HG03378 (cell line): ENCODE measurements at regions not wholly inside any gene's neighbourhood (a gene's known extent, or its start where the extent isn't known, plus 50 kb on each side); places are given as distances from the start of the nearest gene placed in this dataset.
"Not testable (repeated sequence)": the region's sequence is repeated elsewhere in the genome, so short reads cannot be mapped to it uniquely, and the experiment has no call there.

Experiments
- ATAC-seq: cut with Tn5 transposase; IDR thresholded peaks from one replicate; pipeline ENCODE4 v1.9.1; 2021; ENCODE audit warnings: mild to moderate bottlenecking, moderate library complexity; ENCODE audit not compliant: unreplicated experiment

DNA sequence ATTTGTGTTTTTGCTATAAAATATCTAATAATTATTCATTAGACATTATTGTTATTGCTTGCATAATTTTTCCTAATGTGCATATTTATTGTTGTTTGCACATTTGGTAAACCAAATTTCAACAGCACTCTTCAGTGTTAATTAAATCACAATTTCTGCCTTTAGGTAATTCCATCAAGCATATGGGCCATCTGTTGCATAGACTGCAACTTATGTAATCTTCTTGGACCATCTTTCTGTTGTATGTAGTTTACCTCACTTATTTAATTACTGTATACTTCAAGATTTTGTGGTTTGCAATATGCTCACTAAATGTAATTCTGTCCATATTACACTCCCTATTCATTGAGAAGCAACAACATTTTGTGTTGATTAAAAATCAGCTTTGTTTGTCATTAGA is 1360.1 kb downstream of the REEP3 start:
- no peak for ATAC-seq

DNA sequence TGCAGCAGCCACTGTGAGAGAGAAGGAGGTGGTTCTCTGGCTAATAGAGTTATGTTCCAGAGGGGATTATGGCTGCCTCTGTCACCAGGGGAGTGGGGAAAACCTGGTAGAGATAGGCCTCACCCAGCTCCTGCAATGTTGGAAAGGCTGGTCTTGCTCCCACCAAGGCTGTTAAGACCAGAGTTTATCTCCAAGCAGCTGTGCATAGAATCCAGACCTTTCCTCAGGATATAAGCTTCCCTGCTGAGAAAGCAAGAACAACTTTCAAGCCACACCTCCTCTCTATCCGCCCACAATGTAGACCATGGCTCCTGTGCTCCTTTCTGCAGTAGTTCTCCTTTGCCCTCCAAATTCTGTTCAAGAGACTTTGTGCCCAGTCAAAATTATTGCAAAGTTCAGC is 1375.4 kb downstream of the REEP3 start:
- ATAC-seq, result no peak

DNA sequence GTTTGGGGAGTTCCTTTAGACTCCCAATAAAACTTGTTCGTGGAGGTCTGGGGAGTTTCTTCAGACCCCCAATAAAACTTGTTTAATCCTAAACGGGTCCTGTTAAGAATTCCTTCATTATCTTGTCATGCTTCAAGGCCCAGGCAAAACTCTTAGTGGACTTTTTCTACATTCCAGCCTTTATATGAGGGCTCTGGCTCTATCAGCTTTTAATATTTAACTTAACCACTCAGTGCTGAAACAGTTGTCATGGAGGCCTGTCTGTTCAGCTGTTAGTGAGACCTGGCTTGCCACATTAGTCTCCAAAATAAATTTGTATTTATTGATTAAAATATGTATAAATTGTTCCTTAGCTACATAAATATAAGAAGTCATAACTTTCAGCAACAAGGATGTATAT is 1385.1 kb downstream of the REEP3 start:
- not testable (repeated sequence) for ATAC-seq

DNA sequence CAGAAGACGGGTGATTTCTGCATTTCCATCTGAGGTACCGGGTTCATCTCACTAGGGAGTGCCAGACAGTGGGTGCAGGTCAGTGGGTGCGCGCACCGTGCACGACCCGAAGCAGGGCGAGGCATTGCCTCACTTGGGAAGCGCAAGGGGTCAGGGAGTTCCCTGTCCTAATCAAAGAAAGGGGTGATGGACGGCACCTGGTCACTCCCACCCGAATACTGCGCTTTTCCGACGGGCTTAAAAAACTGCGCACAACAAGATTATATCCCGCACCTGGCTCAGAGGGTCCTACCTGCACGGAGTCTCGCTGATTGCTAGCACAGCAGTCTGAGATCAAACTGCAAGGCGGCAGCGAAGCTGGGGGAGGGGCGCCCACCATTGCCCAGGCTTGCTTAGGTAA is 1403.1 kb downstream of the REEP3 start:
- not testable (repeated sequence) for ATAC-seq

DNA sequence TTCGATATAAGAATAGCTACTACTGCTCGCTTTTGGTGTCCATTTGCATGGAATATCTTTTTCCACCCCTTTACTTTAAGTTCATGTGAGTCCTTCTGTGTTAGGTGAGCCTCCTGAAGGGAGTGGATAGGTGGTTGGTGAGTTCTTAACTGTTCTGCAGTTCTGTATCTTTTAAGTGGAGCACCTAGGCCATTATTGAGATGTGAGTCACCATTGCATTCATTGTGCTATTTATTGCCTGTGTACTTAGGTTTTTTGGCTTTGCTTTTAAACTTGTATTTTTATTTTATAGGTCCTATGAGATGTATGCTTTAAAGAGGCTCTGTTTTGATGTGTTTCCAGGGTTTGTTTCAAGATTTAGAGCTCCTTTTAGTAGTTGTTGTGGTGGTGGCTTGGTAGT is 1430.8 kb downstream of the REEP3 start:
- ATAC-seq, result no peak

DNA sequence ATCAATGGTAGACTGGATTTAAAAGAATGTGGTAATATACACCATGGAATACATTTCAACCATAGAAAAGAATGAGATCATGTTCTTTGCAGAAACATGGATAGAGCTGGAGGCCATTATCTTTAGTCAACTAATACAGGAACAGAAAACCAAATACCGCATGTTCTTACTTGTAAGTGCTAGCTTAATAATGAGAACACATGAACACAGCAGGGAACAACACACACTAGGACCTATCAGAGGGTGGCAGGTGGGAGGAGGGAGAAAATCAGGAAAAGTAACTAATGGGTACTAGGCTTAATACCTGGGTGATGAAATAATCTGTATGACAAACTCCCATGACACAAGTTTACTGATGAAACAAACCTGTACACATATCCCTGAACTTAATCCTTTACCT is 1435.2 kb downstream of the REEP3 start:
- ATAC-seq, result no peak

DNA sequence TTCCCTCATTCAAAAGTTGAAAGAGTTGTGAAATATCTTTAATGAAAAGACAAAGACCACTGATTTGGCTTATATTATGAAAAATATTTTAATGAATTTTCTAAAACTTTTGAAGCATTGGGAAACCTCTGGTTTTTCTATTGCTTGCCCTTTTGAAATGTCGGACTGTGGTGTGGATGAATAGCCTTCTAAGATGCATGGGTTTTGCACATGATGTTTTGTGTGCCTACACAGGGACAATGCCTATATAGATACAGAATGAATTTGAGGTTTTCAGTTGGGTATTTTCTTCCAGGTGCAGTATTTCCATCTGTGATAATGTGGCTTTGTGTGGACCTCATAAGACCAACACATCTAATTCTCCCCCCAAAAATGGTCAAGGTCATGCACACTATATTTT is 1437.9 kb downstream of the REEP3 start:
- no peak for ATAC-seq

DNA sequence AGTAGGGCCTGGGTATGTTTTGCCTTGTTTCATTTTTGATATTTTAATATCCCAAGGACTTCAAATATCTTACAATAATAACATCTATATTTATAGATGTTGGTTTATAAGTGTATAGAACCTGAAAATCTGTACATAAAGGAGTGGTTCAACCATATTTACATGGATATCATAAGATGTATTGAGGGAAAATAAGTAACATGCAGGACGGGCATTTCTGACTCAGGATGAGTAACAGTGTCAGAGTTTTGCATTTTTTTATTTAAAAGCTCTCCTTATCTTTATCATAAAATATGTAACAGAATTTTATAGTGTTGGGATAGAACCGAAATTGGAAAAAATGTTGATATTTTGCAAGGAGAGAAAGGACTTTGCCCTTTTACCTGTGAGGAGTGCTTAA is 1438.7 kb downstream of the REEP3 start:
- no peak for ATAC-seq

DNA sequence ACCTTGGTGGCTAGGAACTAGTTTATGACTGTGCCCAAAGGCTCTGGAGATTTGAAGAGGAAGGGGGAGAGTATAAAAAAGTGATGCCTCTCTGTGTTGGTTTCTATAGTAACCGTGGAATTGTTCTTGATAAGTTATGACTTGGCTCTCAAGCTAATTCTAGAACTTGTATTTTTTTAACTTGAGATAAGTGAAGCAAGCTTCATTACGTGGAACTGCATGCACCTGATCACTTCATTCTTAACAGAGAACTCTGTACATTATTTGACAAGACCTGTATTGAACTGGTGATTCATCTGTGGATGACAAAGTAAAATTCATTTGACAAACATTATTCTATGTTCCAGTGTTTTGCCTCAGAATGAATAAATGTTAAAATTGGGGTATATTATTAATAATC is 1452.2 kb downstream of the REEP3 start:
- ATAC-seq, result no peak

DNA sequence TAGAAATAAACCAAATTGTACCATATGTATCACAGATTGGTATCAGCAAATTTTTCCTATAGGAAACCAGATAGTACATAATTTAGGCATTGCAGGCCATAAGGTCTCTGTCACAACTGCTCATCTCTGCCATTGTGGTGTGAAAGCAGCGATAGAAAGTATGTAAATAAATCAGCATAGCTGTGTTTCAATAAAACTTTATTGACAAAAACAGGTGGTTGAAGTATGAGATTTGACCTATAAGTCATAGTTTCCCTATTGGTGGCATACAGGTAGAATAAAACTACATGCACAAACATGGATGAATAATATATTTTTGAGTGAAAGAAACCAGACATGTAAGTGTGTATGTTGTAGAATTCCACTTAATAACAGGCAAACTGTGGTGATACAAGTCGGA is 1454.9 kb downstream of the REEP3 start:
- ATAC-seq, result no peak

DNA sequence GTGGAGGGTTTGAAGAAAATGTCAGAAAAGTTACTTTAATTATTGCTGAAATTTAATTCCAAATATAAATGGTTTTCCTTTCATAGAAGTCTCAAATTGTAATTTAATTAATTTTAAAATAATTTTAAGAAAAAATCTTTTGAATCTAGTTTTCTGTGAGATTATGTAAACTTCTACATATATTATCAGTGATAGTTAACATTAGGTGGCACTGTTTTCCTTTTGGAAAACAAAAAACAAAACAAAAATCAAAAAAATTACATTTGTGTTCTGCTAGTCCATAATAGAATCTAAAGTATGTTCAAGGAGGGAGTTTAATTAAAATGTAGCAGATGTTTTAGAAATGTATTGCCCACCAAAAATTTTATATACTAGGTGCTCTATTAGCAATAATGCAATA is 1456.7 kb downstream of the REEP3 start:
- no peak for ATAC-seq

DNA sequence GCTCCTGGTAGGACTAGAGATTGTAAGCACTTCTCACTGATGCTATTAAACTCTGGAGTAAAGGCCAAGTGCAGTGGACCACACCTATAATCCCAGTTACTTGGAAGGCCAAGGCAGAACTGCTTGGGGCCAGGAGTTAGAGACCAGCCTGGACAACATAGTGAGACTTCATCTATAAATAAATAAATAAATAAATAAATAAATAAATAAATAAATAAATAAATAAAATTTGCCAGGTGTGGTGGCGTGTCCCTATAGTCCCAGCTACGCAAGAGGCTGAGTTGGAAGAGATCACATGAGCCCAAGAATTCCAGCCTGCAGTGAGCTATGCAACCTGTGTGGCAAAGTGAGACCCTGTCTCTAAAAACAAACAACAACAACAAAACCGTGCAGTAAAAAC is 1475.7 kb downstream of the REEP3 start:
- no peak for ATAC-seq

DNA sequence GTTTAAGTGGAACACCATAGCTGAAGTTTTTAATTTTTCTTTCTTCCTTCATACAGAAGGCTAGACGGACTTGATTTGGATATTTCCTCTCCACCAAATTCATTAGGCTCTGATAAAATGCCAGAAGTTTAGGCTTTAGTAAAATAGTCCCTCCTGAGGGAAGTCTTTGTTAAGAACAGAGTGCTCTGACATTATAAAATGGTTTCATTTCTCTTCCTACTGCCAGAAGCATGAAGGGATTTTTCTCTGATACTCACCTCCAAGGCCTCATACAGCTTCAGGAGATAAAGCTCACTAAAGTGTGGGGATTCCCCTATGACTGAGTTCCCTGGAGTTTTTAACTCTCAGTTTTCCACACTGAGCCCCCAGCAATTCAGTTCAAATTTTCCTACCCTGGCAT is 1489.6 kb downstream of the REEP3 start:
- ATAC-seq, result no peak

DNA sequence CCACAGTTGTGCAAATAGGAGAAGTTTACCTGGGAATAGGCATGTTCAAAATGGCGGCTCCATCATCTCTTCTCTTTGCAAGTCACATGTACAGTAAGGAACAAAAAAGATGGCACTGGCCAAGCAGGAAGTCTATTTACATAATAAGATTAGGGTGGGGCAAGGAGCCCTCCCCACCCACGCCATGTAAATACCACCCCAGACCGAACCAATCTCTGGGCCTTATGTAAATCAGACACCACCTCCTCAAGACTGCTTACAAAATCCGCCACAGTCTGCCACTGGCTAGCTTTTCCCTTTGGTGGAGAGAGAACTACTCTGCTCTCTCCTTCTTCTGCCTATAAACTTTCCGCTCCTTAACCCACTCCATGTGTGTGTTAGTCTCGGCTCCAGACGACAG is 1496.3 kb downstream of the REEP3 start:
- no peak for ATAC-seq

DNA sequence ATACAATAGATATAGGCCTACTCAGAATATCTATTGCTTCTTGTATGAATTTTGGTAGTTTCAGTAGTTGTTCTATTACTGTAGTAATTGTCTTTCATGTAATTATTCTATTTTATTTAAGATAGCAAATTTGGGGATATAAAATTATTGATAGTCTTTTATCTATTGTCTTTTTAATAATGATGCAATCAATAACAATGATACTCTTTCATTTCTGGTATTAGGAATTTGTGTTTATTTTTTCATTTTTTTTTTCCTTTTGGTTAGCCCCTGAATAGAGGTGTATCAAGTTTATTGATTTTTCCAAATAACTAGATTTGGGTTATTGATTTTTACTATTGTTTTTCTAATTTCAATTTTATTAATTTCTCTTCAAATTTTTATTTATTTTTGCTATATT is 1503.7 kb downstream of the REEP3 start:
- ATAC-seq, result no peak

DNA sequence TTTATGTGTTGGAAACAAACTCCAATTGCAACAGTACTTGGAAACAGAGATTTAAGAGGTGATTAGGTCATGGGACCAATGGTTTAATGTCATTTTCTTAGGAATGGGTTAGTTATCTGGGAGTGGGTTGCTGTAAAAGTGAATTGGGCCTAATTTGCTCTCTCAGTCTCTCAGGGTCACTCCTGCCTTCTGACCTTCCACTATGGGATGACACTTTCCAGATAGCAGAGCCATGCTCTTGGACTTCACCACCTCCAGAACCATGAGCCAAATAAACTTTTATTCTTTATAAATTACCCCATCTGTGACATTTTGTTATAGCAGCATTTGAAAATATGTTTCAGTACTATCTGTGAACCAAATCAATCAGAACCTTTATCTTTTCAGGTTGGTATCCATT is 1509.1 kb downstream of the REEP3 start:
- ATAC-seq, result no peak

DNA sequence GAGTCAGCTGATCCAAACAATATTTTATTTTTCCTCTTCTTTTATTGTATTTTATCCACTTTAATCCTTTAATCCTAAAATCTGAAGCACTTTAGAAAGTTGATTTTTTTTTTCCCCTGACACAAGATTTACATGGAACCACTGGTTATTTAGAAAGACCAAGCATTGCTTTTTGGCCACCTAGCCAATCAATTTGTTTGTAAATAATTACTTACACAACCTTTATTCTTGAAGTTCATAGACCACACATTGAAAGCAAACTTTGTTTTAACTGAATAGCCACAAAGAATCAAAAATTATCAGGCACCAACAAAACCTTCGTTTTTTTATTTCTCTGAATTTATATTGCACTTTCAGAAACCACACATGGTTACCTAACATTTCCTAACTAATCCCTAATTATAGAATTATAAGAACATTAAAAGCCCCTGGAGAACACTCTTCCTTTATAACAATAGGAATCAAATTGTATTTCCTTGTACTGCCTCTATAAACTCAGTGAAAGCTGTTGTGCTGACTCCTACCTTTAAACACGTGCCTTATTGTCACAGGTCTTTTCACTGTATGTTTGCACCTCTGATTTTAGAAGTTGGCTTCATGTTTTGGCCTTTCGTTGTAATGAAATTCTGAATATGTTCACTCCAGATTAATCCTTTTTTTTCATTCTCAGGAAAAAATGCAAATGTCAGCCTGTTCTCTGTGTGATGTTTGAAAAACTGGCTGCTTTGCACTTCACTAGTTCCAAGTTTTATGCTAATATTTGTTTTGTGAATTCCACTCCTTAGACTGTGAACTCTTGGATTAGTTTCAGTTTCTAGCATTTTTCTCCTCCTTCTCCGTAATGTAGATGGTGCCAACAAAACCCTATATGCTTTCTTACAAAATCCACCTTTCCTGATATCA is 1511.9 kb downstream of the REEP3 start:
- no peak for ATAC-seq

DNA sequence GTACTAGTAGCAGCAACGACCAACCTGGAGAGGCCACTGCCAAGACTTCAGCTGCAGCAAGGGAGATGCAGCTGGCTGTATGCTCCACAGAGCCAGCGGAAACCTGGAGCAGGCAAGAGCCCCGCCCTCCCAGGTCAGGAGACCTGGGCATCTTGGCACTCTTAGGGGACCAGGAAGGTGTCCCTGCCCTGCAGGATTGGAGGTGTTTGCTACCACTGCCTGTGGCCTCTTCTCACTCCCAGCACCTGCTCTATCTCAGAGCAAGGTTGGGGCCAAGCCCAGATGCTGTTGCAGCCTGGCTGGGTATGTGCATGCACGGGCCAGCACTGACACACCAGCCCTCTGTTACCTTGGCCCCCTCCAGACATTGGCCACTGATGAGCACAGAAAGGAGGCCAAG is 1512.8 kb downstream of the REEP3 start:
- ATAC-seq, result no peak

DNA sequence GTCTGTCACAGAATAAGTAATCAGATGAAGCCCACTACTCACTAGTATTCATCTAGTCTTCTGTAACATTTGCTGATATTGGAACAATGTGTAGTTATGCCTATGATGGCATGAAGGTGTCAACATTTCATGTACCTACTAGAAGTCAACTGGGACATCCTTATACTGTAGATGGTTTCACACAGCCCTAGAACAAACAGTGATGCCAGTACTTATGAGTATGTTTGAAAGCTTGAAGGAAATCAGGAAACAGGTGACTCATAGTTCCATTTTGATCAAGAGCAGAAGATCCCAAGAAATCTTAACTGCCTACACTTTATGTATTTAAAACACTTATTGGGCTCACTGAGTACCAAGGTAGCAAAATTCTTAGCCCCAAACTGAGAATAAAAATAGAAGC is 1519.6 kb downstream of the REEP3 start:
- no peak for ATAC-seq

DNA sequence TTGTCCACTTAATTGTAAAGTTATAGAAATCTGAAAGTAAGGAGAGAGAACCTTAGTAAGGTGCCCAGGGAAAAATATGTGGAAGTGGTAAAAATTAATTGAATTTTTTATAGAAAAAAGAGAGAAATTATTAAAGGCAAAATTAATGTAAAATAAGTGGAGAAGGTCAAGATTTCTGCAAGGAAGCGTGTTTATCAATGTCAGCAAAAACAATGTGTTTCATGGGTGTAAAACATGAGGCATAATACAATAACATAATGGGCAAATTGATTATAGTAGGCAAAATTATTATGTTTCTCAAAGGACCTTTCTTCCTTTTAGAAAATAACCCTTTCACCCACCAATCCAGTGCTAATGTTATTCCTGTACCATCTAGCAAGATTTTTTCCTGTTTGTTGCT is 1520.1 kb downstream of the REEP3 start:
- ATAC-seq, result no peak

DNA sequence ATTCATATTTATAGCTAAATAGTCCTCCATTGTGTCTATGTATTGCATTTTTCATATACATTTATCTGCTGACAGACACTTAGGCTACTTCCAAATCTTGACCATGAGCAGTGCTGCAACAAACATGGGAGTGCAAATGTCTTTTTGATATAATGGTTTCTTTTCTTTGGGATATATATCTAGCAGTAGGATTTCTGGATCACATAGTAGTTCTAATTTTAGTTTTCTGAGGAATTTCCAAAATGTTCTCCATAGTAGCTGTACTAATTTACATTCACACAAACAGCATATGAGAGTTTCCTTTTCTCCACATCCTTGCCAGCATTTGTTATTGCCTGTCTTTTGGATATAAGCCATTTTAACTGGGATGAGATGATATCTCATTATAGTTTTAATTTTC is 1521.3 kb downstream of the REEP3 start:
- no peak for ATAC-seq

DNA sequence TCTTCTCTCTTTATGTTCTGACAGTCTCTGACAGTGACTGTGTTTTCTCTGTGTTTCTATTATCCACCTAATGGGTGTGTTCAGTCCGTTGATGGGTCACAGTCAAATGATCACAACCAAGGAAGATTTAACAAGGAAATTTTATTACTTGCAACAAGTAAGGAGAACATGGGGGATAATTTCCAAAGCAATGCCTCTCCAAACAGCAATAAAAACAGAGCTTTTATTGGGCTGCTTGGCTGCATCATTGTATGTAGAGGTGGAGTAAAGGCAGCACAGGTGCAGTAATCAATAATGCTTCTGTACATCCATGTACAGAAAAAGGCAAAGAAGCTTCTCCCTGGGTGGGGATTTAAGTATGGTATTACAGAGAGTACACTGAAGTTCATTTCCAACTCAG is 1525.6 kb downstream of the REEP3 start:
- no peak for ATAC-seq

DNA sequence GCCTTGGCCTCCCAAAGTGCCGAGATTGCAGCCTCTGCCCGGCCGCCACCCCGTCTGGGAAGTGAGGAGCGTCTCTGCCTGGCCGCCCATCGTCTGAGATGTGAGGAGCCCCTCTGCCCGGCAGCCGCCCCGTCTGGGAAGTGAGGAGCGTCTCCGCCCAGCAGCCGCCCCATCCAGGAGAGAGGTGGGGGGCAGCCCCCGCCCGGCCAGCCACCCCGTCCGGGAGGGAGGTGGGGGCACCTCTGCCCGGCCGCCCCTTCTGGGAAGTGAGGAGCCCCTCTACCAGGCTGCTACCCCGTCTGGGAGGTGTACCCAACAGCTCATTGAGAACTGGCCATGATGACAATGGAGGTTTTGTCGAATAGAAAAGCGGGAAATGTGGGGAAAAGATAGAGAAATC is 1530.9 kb downstream of the REEP3 start:
- not testable (repeated sequence) for ATAC-seq
